GM23338 (cell line): ENCODE measurements at regions not wholly inside any gene's neighbourhood (a gene's known extent, or its start where the extent isn't known, plus 50 kb on each side); places are given as distances from the start of the nearest gene placed in this dataset.

ENCODE experiments used
- ATAC-seq: fragments of 200-7000 bp; cut with Tn5 transposase; 3 replicates; pipeline ENCODE4 v1.9.1; 2020
- DNase-seq: peaks from one replicate; pipeline ENCODE4 v3.0.0-alpha.2; 2015; ENCODE audit warnings: low spot score
- H2AFZ ChIP-seq: fragments of 200-600 bp; sonication (generic); 2 replicates; pipeline ENCODE4 v1.8.0; 2016; ENCODE audit warnings: antibody characterized with exemption, mild to moderate bottlenecking, moderate library complexity
- H3F3A ChIP-seq: fragments of 200-600 bp; sonication (generic); replicated peaks from 2 replicates; pipeline ENCODE4 v1.8.0; 2017; ENCODE audit warnings: antibody characterized with exemption, mixed run types, low read depth
- H3K27ac ChIP-seq: fragments of 200-600 bp; sonication (generic); 2 replicates; pipeline ENCODE4 v1.6.1; 2016; ENCODE audit warnings: low read depth
- H3K27me3 ChIP-seq: fragments of 200-600 bp; sonication (generic); 2 replicates; pipeline ENCODE4 v1.8.0; 2016; ENCODE audit warnings: mild to moderate bottlenecking, mixed run types, moderate library complexity; ENCODE audit not compliant: insufficient read depth
- H3K36me3 ChIP-seq: fragments of 200-600 bp; sonication (generic); 2 replicates; pipeline ENCODE4 v1.8.0; 2016; ENCODE audit warnings: mild to moderate bottlenecking; ENCODE audit not compliant: insufficient read depth
- H3K4me1 ChIP-seq: fragments of 200-600 bp; sonication (generic); 2 replicates; pipeline ENCODE4 v1.8.0; 2016; ENCODE audit warnings: mild to moderate bottlenecking, moderate library complexity; ENCODE audit not compliant: insufficient read depth
- H3K4me2 ChIP-seq: fragments of 200-600 bp; sonication (generic); 2 replicates; pipeline ENCODE4 v1.7.1; 2017; ENCODE audit warnings: mixed run types
- H3K4me3 ChIP-seq: fragments of 200-600 bp; sonication (generic); 2 replicates; pipeline ENCODE4 v1.6.1; 2016; ENCODE audit warnings: mixed run types
- H3K79me2 ChIP-seq: fragments of 200-600 bp; sonication (generic); replicated peaks from 2 replicates; pipeline ENCODE4 v1.8.0; 2017; ENCODE audit warnings: mild to moderate bottlenecking; ENCODE audit not compliant: insufficient read depth
- H3K9me2 ChIP-seq: fragments of 200-600 bp; sonication (generic); 2 replicates; pipeline ENCODE4 v1.8.0; 2017; ENCODE audit not compliant: insufficient read depth
- H4K20me1 ChIP-seq: fragments of 200-600 bp; sonication (generic); replicated peaks from 2 replicates; pipeline ENCODE4 v1.8.0; 2017; ENCODE audit warnings: mild to moderate bottlenecking; ENCODE audit not compliant: insufficient read depth
- H3K27ac Mint-ChIP-seq: 2 replicates; pipeline ENCODE4 v1.8.0; 2020; ENCODE audit warnings: inconsistent platforms, mild to moderate bottlenecking, moderate library complexity, mixed read lengths
- H3K27me3 Mint-ChIP-seq: 3 replicates; pipeline ENCODE4 v1.8.0; 2022; ENCODE audit warnings: low read depth, mild to moderate bottlenecking, moderate library complexity, mixed read lengths, inconsistent platforms; ENCODE audit not compliant: insufficient read depth, poor library complexity
- H3K36me3 Mint-ChIP-seq: 3 replicates; pipeline ENCODE4 v1.8.0; 2021; ENCODE audit warnings: low read depth, mild to moderate bottlenecking, inconsistent platforms, moderate library complexity, mixed read lengths
- H3K4me1 Mint-ChIP-seq: 3 replicates; pipeline ENCODE4 v1.8.0; 2020; ENCODE audit warnings: mild to moderate bottlenecking, inconsistent platforms, mixed read lengths
- H3K4me3 Mint-ChIP-seq: 3 replicates; pipeline ENCODE4 v1.8.0; 2021; ENCODE audit warnings: moderate library complexity, mild to moderate bottlenecking, inconsistent platforms, mixed read lengths
- H3K9me3 Mint-ChIP-seq: 3 replicates; pipeline ENCODE4 v1.8.0; 2020; ENCODE audit warnings: moderate library complexity, mild to moderate bottlenecking, inconsistent platforms, mixed read lengths
- CREB1 ChIP-seq: fragments of 250-450 bp; sonication (Bioruptor Pico); IDR thresholded peaks from 2 replicates; pipeline ENCODE4 v1.5.0; 2020; ENCODE audit warnings: low read depth, mild to moderate bottlenecking, moderate library complexity
- CTCF ChIP-seq, 2 experiments: fragments of 200-600 bp in 1 of 2; sonication (generic) in 1 of 2; conservative IDR thresholded peaks; 2 replicates each; pipeline versions ENCODE4 v1.5.1 to v1.6.1; 2016 to 2017; ENCODE audit warnings: antibody characterized with exemption in 2 of 2, low read depth in 2 of 2, mild to moderate bottlenecking in 2 of 2, moderate library complexity in 1 of 2
- ETS1 ChIP-seq: IDR thresholded peaks from 2 replicates; pipeline ENCODE4 v1.6.1; 2016; ENCODE audit warnings: antibody characterized with exemption
- EZH2 ChIP-seq: fragments of 200-600 bp; sonication (generic); IDR thresholded peaks from one replicate; pipeline ENCODE4 v1.8.0; 2017; ENCODE audit warnings: antibody characterized with exemption, mild to moderate bottlenecking, low read depth; ENCODE audit not compliant: unreplicated experiment
- EZH2phosphoT487 ChIP-seq: fragments of 200-600 bp; sonication (generic); IDR thresholded peaks from one replicate; pipeline ENCODE4 v1.8.1; 2018; ENCODE audit warnings: antibody characterized with exemption; ENCODE audit not compliant: unreplicated experiment
- JUNB ChIP-seq: IDR thresholded peaks from one replicate; pipeline ENCODE4 v1.6.1; 2016; ENCODE audit warnings: antibody characterized with exemption; ENCODE audit not compliant: unreplicated experiment
- NANOG ChIP-seq: IDR thresholded peaks from 2 replicates; pipeline ENCODE4 v1.6.1; 2016; ENCODE audit warnings: antibody characterized with exemption, borderline replicate concordance
- POLR2AphosphoS5 ChIP-seq: IDR thresholded peaks from 2 replicates; pipeline ENCODE4 v1.6.1; 2016; ENCODE audit warnings: antibody characterized with exemption, low read depth
- STAT1 ChIP-seq: IDR thresholded peaks from one replicate; pipeline ENCODE4 v1.6.1; 2016; ENCODE audit warnings: antibody characterized with exemption; ENCODE audit not compliant: unreplicated experiment
- ZNF114 ChIP-seq: fragments of 250-450 bp; sonication (Bioruptor Pico); IDR thresholded peaks from 2 replicates; pipeline ENCODE4 v1.5.0; 2020; ENCODE audit warnings: mild to moderate bottlenecking, moderate library complexity
- ZNF331 ChIP-seq: fragments of 250-450 bp; sonication (Bioruptor Pico); IDR thresholded peaks from 2 replicates; pipeline ENCODE4 v1.5.0; 2020; ENCODE audit warnings: low read depth, mild to moderate bottlenecking, moderate library complexity
- ZNF462 ChIP-seq: fragments of 250-450 bp; sonication (Bioruptor Pico); IDR thresholded peaks from 2 replicates; pipeline ENCODE4 v1.5.0; 2020; ENCODE audit warnings: mild to moderate bottlenecking, moderate library complexity

GRCh38 chr13:73272831-73273230 lies 214.0 kb downstream of the KLF5 start:
- Mint-ChIP-seq H3K4me1 (no peaks in the 10 kb centered on the region; the same call in 2 of the 3 replicates), H3K27ac (no peak overlapping the region), H3K4me3 (no peak overlapping the region), H3K27me3 (peaks cover 3% of the 10 kb centered on the region), H3K36me3 (no peaks in the 10 kb centered on the region), H3K9me3 (peaks cover 5% of the 10 kb centered on the region; the same call in 1 of the 3 replicates)
- Histone ChIP-seq H3K4me1 (no peaks in the 10 kb centered on the region), H3K36me3 (no peaks in the 10 kb centered on the region), H3K9me2 (no peaks in the 10 kb centered on the region), H3K4me3 (no peak overlapping the region), H4K20me1 (no peaks in the 10 kb centered on the region), H3F3A (no peaks in the 10 kb centered on the region), H3K27ac (no peak overlapping the region), H3K27me3 (no peaks in the 10 kb centered on the region), H3K79me2 (no peaks in the 10 kb centered on the region), H3K4me2 (no peak overlapping the region), H2AFZ (no peak overlapping the region)
- ATAC-seq (no peak), DNase-seq (no peak)
- no peak for TF ChIP-seq CTCF (conservative IDR thresholded peaks at IDR 0.05; ENCODE audit: low read depth in 2 of 2)

GRCh38 chr13:73268306-73268705 lies 209.5 kb downstream of the KLF5 start:
- no peaks in the 10 kb centered on the region for H3F3A ChIP-seq
- TF ChIP-seq JUNB (no peak), ZNF114 (CRISPR knock-in tag) (no peak), ZNF331 (CRISPR knock-in tag) (no peak), EZH2phosphoT487 (no peak), CTCF (conservative IDR thresholded peaks at IDR 0.05; ENCODE audit: low read depth in 2 of 2) (no peak), NANOG (no peak), STAT1 (no peak), ETS1 (no peak), POLR2AphosphoS5 (no peak), CREB1 (CRISPR knock-in tag) (no peak), EZH2 (no peak), ZNF462 (CRISPR knock-in tag) (no peak)

More at GRCh38 chr13:73268306-73268705, 209.5 kb downstream of the KLF5 start:
- peaks cover 5% of the 10 kb centered on the region for H3K27me3 Mint-ChIP-seq
- DNase-seq (no peak), ATAC-seq (no peak)
- Histone ChIP-seq H3K79me2 (no peaks in the 10 kb centered on the region), H3K27me3 (no peaks in the 10 kb centered on the region), H4K20me1 (no peaks in the 10 kb centered on the region), H3K27ac (no peak overlapping the region), H3K4me1 (no peaks in the 10 kb centered on the region), H3K4me3 (no peak overlapping the region), H3K36me3 (no peaks in the 10 kb centered on the region), H3K4me2 (no peak overlapping the region), H2AFZ (no peak overlapping the region), H3K9me2 (no peaks in the 10 kb centered on the region)
- no peak overlapping the region for H3K4me3 Mint-ChIP-seq
- peaks cover 5% of the 10 kb centered on the region; the same call in 1 of the 3 replicates for H3K9me3 Mint-ChIP-seq
- H3K27ac Mint-ChIP-seq, result no peak overlapping the region
- H3K4me1 Mint-ChIP-seq, result no peaks in the 10 kb centered on the region
- H3K36me3 Mint-ChIP-seq, result no peaks in the 10 kb centered on the region
